NCI-H1092 treated with DMSO at 0.1 percent for 48 hours (cell line): ENCODE measurements at regions not wholly inside any gene's neighbourhood (a gene's known extent, or its start where the extent isn't known, plus 50 kb on each side); places are given as distances from the start of the nearest gene placed in this dataset.

Experiments used
- DNase-seq: peaks from one replicate; lab custom pipeline; 2025; lab: John Stamatoyannopoulos, UW

- no peak for DNase-seq
Observed at GRCh38 chr15:31555022-31555421, 228.4 kb downstream of the KLF13 start.

DNA sequence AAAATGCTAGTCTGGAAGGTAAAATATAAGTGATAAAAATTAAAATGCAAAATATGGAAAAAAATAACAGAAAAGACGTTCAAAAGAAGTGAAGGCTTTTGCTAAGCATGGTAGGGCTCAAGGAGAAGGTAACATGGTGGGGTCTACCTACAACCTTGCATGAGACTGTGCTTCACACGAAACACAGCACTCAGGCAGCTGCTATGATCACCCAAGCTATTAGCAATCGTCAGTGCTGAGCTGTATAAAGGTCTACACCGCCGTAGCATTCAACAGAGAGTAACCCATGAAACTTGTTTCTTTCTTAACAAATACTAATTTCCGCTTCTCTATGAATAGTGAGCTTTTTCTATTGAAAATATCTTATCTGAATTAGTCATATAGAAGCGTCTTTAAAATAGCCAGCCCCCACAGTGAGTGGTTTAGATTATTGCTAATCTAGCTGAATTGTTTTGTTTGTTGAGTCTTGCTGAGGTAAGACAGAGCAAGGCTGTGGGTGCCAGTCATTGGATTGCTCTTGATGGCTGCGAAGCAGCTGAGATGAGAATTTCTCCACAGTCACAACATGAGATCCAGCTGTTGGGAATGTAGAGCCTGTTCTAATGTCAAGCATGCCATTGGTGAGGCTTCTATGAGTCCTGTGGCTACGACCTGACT lies 230.0 kb downstream of the KLF13 start:
- DNase-seq = no peak

DNA sequence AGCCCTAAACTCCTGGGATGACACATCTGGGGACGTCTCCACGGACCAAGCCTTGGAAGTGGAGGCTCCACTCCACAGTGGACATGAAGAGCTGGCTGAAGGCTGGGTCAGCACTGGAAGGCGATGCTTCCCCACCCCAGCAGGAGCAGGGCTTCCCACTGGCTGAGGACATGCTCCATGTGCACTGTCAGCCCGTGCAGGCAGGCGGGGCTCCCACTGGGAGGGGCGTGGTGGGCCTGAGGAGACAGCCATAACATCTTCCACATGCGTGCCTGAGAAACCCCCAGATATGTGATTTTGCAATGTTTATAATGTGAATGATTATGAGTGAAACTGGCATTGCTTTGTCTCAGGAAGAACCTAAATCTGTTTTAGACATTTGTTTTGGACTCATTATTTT lies 231.3 kb downstream of the KLF13 start:
- DNase-seq = no peak

GRCh38 chr15:31558840-31559239 lies 232.2 kb downstream of the KLF13 start:
- no peak for DNase-seq

DNA sequence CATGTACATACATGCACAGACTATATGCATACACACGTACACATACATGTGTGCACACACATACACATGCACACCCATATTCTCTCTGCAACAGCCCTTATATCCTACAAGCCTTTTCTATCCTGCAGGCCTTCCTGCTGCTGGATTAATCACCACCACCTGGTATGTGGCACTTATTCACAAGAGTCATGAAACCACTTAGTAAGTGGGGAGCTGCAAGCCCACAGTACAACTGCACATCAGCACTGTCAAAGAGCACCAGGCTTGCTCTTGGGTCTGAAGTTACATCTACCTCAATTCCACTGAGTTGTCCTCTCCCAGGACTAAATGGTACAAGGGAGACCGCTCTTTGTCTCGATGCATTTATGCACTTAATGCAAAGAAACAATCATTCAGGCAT lies 233.2 kb downstream of the KLF13 start:
- DNase-seq = no peak

- DNase-seq = no peak
Observed at GRCh38 chr15:31560643-31561042, 234.0 kb downstream of the KLF13 start.

- no peak for DNase-seq
Observed at GRCh38 chr15:31561156-31561555, 234.5 kb downstream of the KLF13 start.

GRCh38 chr15:31563001-31563400 lies 236.4 kb downstream of the KLF13 start:
- no peak for DNase-seq

DNA sequence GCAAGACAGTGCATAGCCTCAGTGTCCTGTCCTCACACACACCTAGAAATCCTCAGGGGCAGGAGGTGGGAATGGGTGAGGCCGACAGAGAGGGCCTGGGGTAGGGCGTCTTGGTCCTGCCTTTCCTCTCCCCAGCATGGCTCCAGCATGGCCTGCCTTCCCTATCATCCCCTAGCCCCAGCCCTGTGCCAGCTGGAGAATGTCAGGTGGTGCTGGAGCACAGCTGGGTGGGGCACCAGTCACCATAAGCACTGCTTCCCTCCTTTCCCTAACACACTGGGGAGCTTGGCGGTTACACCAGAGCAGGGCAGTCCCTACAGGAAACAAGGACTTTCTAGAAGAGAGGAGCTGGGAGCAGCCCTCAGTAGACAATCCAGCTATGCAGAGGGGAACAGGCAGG lies 236.8 kb downstream of the KLF13 start:
- DNase-seq = no peak

- DNase-seq = no peak
Observed at GRCh38 chr15:31567861-31568260, 241.2 kb downstream of the KLF13 start.

DNA sequence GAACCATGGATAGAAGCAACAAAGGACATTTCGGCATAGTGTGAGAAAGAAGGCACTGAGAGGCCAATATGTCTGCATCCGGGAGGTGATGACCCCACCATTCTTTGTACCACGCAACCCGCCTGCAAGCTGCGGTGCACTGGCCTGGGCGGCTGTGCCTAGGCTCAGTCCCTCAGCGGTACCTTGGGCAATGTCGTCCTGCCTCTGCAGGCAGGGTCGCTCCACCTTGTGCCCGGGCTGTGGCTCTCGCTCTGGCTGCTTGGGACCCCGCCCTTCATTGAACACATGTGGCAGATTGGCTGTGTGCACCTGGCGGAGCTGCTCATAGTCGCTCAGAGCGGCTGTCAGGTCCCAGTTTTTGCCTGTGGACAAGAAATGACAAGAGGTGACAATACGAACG lies 243.2 kb downstream of the KLF13 start:
- no peak for DNase-seq

- DNase-seq = no peak
Observed at GRCh38 chr15:31570591-31570990, 244.0 kb downstream of the KLF13 start.

DNA sequence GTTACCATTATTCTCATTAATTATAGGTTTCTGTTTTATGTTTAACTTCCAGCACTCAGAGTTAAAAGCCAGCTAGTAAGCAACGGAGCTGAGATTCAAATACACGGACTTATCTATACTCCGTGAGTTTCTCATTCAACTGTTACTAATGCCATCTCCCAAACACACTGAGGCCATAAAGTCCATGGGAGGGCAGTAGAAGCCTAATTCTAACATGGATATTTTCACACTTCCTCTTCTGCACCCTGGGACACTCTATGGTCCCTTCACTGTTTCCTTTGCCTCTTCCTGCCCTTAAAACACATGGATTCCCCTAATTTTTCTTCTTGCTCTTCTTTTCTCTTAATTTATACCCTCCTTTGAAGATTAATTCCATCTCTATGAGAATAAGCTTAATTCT lies 245.0 kb downstream of the KLF13 start:
- DNase-seq = peak; percentile 1

GRCh38 chr15:31573759-31574158 lies 247.1 kb downstream of the KLF13 start:
- DNase-seq = no peak

DNA sequence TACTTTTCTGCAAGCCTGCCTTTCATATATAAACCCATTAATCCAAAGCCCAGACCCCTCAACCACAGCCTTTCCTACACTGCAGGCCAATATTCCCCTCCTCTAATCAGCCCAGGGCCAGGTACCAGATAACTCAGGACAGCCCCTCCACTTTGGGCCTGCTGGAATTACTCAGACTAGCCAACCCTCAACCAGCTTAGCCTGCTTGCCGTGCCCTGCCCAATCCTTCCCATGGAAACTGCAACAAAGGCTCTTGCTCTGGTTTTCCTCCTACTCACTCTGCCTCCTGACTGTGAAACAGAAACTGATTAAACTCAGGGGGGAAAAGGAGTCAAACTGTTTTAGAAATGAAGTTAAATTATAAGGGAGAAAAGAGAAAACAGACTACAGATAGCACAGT lies 248.1 kb downstream of the KLF13 start:
- no peak for DNase-seq

- DNase-seq = no peak
Observed at GRCh38 chr15:31577108-31577507, 250.5 kb downstream of the KLF13 start.

GRCh38 chr15:31579282-31579681 lies 252.6 kb downstream of the KLF13 start:
- DNase-seq = no peak

DNA sequence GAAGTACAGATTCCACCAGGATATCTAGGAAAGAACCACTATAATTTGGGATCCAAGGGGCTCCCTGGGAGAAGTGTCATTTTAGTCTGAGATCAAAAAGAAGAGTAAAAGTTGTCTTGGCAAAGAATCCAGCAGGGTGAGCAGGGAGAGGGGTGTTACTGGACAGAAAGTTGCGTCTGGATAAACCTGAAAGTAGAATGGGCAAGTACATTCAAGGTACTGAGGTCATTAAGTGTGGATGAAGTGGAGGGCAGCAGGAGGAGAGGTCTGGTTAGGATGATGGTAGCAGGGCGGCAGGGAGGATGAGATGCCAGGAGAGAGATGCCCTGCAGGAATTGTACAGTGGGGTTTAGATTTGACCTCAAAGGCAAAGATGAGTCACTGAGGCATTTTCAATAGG lies 253.3 kb downstream of the KLF13 start:
- DNase-seq = no peak

GRCh38 chr15:31584195-31584594 lies 257.6 kb downstream of the KLF13 start:
- DNase-seq = no peak

DNA sequence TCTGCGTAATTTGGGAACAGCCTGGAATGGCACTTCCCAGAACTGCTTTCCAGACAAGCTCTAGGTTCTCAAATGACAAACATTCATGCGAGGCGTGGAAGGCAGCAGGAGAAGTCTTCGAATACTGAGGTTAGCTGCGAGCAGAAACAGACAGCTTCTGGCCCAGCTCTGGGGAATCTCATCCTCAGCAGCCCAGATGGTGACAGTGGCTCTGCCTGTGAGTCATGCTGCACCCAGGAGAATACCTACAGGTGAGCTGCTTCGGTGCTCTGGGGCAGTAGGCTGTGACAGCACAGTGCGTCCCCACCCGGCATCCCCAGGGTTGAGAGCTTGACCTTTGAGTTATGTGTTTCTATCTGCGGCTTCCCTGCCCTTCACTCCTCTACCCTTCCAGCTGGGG lies 258.6 kb downstream of the KLF13 start:
- DNase-seq = no peak

GRCh38 chr15:31586841-31587240 lies 260.2 kb downstream of the KLF13 start:
- no peak for DNase-seq

DNA sequence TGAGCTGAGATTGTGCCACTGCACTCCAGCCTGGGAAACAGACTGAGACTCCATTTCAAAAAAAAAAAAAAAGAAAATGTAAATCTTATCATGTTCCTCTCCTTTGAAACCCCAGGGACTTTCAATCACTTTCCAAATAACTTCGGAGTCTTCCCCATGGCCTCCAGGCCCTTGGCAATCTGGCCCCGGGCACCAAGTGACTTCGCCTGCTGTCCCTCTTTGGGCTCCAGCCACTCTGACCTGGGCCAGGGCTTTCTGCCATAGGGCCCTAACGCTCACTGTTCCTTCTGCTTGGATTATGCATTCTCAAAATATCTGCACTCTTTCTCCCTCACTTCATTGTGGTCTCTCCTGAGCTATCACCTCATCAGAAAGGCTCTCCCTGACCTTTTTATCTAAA lies 260.9 kb downstream of the KLF13 start:
- no peak for DNase-seq

- no peak for DNase-seq
Observed at GRCh38 chr15:31590609-31591008, 264.0 kb downstream of the KLF13 start.

DNA sequence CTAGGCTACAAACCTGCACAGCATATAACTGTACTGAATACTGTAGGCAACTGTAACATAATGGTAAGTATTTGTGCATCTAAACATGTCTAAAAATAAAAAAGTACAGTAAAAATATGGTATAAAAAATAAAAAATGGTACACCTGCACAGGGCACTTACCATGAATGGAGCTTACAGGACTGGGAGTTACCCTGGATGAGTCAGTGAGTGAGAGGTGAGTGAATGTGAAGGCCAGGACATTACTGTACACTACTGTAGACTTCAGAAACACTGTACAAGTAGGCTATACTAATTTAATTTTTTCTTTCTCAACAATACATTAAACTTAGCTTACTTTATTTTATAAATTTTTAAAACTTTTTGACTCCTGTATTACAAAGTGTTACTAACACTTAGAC lies 265.3 kb downstream of the KLF13 start:
- DNase-seq = no peak

- no peak for DNase-seq
Observed at GRCh38 chr15:31597466-31597865, 270.8 kb downstream of the KLF13 start.
